ENCODE measurements at regions not wholly inside any gene's neighbourhood (a gene's known extent, or its start where the extent isn't known, plus 50 kb on each side); places are given as distances from the start of the nearest gene placed in this dataset.
"Not testable (repeated sequence)": the region's sequence is repeated elsewhere in the genome, so short reads cannot be mapped to it uniquely, and the experiment has no call there.

DNA sequence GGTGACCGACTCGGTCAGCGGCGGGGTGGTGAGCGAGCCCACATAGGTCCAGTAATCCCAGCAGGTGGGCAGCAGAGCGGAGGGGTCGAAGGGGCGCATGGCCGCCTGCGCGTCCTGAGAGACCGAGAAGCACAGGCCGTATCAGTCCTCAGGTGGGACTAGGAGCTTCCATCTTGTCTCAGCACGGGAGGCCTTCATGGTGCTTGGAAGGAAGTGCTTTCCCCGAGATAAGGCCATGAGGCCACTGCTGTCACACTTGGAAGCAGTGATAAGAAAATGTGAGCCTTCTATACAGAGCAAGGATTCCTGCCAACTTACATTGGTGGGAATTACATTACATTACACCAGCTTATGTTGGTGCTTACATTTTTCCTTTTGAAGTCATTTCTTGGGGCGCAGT, 62.6 kb upstream of the METTL9 start (continued):
- 0 out of 2 replicates have a peak, but pooled peaks have one; percentile 58 for TF ChIP-seq ZBTB17 (CRISPR knock-in tag; IDR thresholded peaks at IDR 0.05)
- TF ChIP-seq HIVEP1 (CRISPR knock-in tag; IDR thresholded peaks at IDR 0.05), result peak; percentile 82; the same call in 1 of the 2 replicates
- TF ChIP-seq SMARCC2 (IDR thresholded peaks at IDR 0.05; ENCODE audit: low read depth), result peak; percentile 60; the same call in 1 of the 2 replicates
- TF ChIP-seq POLR2G (IDR thresholded peaks at IDR 0.05; ENCODE audit: low read depth, low read length), result peak; percentile 55
- TF ChIP-seq HBP1 (CRISPR knock-in tag; IDR thresholded peaks at IDR 0.05), result peak; percentile 47; the same call in 1 of the 2 replicates
- TF ChIP-seq ZNF589 (CRISPR knock-in tag; IDR thresholded peaks at IDR 0.05; ENCODE audit: low read depth), result peak; percentile 64; the same call in 1 of the 2 replicates
- TF ChIP-seq JUND (IDR thresholded peaks at IDR 0.05; ENCODE audit: borderline replicate concordance, low read depth, low read length), result 0 out of 2 replicates have a peak, but pooled peaks have one; percentile 15
- TF ChIP-seq JUND (tag; IDR thresholded peaks at IDR 0.05; ENCODE audit: borderline replicate concordance, low read depth, low read length), result peak; percentile 12; the same call in 1 of the 3 replicates
- TF ChIP-seq EP400 (IDR thresholded peaks at IDR 0.05), result peak; percentile 81
- peak; percentile 76; the same call in 1 of the 2 replicates for TF ChIP-seq MECOM (CRISPR knock-in tag; IDR thresholded peaks at IDR 0.05)
- TF ChIP-seq, protein P1, sequence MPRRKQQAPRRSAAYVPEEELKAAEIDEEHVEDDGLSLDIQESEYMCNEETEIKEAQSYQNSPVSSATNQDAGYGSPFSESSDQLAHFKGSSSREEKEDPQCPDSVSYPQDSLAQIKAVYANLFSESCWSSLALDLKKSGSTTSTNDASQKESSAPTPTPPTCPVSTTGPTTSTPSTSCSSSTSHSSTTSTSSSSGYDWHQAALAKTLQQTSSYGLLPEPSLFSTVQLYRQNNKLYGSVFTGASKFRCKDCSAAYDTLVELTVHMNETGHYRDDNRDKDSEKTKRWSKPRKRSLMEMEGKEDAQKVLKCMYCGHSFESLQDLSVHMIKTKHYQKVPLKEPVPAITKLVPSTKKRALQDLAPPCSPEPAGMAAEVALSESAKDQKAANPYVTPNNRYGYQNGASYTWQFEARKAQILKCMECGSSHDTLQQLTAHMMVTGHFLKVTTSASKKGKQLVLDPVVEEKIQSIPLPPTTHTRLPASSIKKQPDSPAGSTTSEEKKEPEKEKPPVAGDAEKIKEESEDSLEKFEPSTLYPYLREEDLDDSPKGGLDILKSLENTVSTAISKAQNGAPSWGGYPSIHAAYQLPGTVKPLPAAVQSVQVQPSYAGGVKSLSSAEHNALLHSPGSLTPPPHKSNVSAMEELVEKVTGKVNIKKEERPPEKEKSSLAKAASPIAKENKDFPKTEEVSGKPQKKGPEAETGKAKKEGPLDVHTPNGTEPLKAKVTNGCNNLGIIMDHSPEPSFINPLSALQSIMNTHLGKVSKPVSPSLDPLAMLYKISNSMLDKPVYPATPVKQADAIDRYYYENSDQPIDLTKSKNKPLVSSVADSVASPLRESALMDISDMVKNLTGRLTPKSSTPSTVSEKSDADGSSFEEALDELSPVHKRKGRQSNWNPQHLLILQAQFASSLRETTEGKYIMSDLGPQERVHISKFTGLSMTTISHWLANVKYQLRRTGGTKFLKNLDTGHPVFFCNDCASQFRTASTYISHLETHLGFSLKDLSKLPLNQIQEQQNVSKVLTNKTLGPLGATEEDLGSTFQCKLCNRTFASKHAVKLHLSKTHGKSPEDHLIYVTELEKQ (CRISPR knock-in tag; IDR thresholded peaks at IDR 0.05), result 0 out of 2 replicates have a peak, but pooled peaks have one; percentile 16
- peak; percentile 81 for TF ChIP-seq MYC (IDR thresholded peaks at IDR 0.05; ENCODE audit: low read depth, low read length)
- peak; percentile 80; the same call in 1 of the 2 replicates for TF ChIP-seq MYC (CRISPR knock-in tag; IDR thresholded peaks at IDR 0.05; ENCODE audit: borderline replicate concordance, low read depth)
- peak; percentile 68; the same call in 1 of the 2 replicates for TF ChIP-seq MEF2D (tag; conservative IDR thresholded peaks at IDR 0.05; ENCODE audit: low read depth)
- peak; percentile 28; the same call in 1 of the 2 replicates for TF ChIP-seq CREM (IDR thresholded peaks at IDR 0.05; ENCODE audit: low read depth)
- TF ChIP-seq MTA3 (IDR thresholded peaks at IDR 0.05; ENCODE audit: borderline replicate concordance), result peak; percentile 73; the same call in 1 of the 2 replicates
- peak; percentile 21; the same call in 1 of the 2 replicates for TF ChIP-seq FOXM1 (IDR thresholded peaks at IDR 0.05; ENCODE audit: low read depth)
- TF ChIP-seq FOXM1 (CRISPR knock-in tag; IDR thresholded peaks at IDR 0.05; ENCODE audit: low read depth); MYNN (CRISPR knock-in tag; IDR thresholded peaks at IDR 0.05): not testable (repeated sequence)
- TF ChIP-seq SMARCE1 (IDR thresholded peaks at IDR 0.05), result peak; percentile 82
- peak; percentile 60; the same call in 1 of the 2 replicates for TF ChIP-seq NCOA1 (IDR thresholded peaks at IDR 0.05; ENCODE audit: low read depth)
- peak; percentile 54 to 72; a peak in 3 of 4 replicates for TF ChIP-seq MNT (conservative IDR thresholded peaks at IDR 0.05)
- peak; percentile 53; the same call in 1 of the 2 replicates for TF ChIP-seq MYNN (IDR thresholded peaks at IDR 0.05)
- peak; percentile 94 for TF ChIP-seq CBFA2T2 (conservative IDR thresholded peaks at IDR 0.05)
